WTC11 (cell line): ENCODE measurements at regions not wholly inside any gene's neighbourhood (a gene's known extent, or its start where the extent isn't known, plus 50 kb on each side); places are given as distances from the start of the nearest gene placed in this dataset.
"Not testable (repeated sequence)": the region's sequence is repeated elsewhere in the genome, so short reads cannot be mapped to it uniquely, and the experiment has no call there.

ENCODE experiments used
- ATAC-seq: fragments of 200-7000 bp; cut with Tn5 transposase; 2 replicates; pipeline ENCODE4 v1.10.0; 2021; ENCODE audit warnings: mild to moderate bottlenecking, moderate library complexity
- CTCF ChIA-PET: fragments of 300-600 bp; sonication (Branson Sonifier 250); formaldehyde crosslinking; loops from one replicate; lab custom pipeline; 2021; ENCODE audit warnings: antibody characterized with exemption; lab: Charles Lee
- POLR2A ChIA-PET: fragments of 350-600 bp; sonication (Branson Sonifier 250); formaldehyde crosslinking; loops from one replicate; lab custom pipeline; 2021; ENCODE audit warnings: antibody characterized with exemption; lab: Charles Lee
- DNase-seq: peaks from one replicate; pipeline ENCODE4 v3.0.0; 2021; ENCODE audit warnings: low spot score
- H3K27ac Mint-ChIP-seq: 2 replicates; pipeline ENCODE4 v1.8.0; 2021; ENCODE audit warnings: mixed read lengths
- H3K27me3 Mint-ChIP-seq: 2 replicates; pipeline ENCODE4 v1.8.0; 2021; ENCODE audit warnings: low read depth, mild to moderate bottlenecking, moderate library complexity, mixed read lengths
- H3K36me3 Mint-ChIP-seq: 2 replicates; pipeline ENCODE4 v1.8.0; 2021; ENCODE audit warnings: mixed read lengths
- H3K4me1 Mint-ChIP-seq: 2 replicates; pipeline ENCODE4 v1.8.0; 2022; ENCODE audit warnings: mixed read lengths
- H3K4me3 Mint-ChIP-seq: 2 replicates; pipeline ENCODE4 v1.8.0; 2021; ENCODE audit warnings: mild to moderate bottlenecking, moderate library complexity, mixed read lengths
- H3K9me3 Mint-ChIP-seq: 2 replicates; pipeline ENCODE4 v1.8.0; 2021; ENCODE audit warnings: mixed read lengths
- CREB1 ChIP-seq: sonication (generic); formaldehyde crosslinking; IDR thresholded peaks from 2 replicates; pipeline ENCODE4 v1.8.0; 2023; ENCODE audit warnings: mild to moderate bottlenecking, missing genetic modification reagents
- OVOL2 ChIP-seq: fragments of 250-450 bp; sonication (Bioruptor Pico); IDR thresholded peaks from 2 replicates; pipeline ENCODE4 v1.9.0; 2021; ENCODE audit warnings: mild to moderate bottlenecking, borderline replicate concordance
- RORB ChIP-seq: fragments of 250-450 bp; sonication (Bioruptor Pico); IDR thresholded peaks from 2 replicates; pipeline ENCODE4 v1.9.0; 2021; ENCODE audit warnings: mild to moderate bottlenecking
- SMAD3 ChIP-seq: sonication (generic); formaldehyde crosslinking; IDR thresholded peaks from 2 replicates; pipeline ENCODE4 v1.8.0; 2022; ENCODE audit warnings: missing genetic modification reagents, mild to moderate bottlenecking, borderline replicate concordance
- ZNF121 ChIP-seq: sonication (generic); formaldehyde crosslinking; IDR thresholded peaks from 2 replicates; pipeline ENCODE4 v1.8.0; 2023; ENCODE audit warnings: missing genetic modification reagents
- ZNF263 ChIP-seq: sonication (generic); formaldehyde crosslinking; IDR thresholded peaks from 2 replicates; pipeline ENCODE4 v1.8.1; 2022; ENCODE audit warnings: low read depth, mild to moderate bottlenecking, moderate library complexity, missing genetic modification reagents
- ZNF396 ChIP-seq: fragments of 250-450 bp; sonication (Bioruptor Pico); IDR thresholded peaks from 2 replicates; pipeline ENCODE4 v1.8.0; 2021; ENCODE audit warnings: mild to moderate bottlenecking, moderate library complexity, borderline replicate concordance
- TF ChIP-seq, protein P1 (sequence below): sonication (generic); formaldehyde crosslinking; IDR thresholded peaks from 2 replicates; pipeline ENCODE4 v1.8.0; 2022; ENCODE audit warnings: mild to moderate bottlenecking, missing genetic modification reagents
- TF ChIP-seq, protein P2 (sequence below): sonication (generic); formaldehyde crosslinking; IDR thresholded peaks from 2 replicates; pipeline ENCODE4 v1.8.1; 2023; ENCODE audit warnings: mild to moderate bottlenecking, missing genetic modification reagents
- TF ChIP-seq, protein P3 (sequence below): sonication (generic); formaldehyde crosslinking; IDR thresholded peaks from 2 replicates; pipeline ENCODE4 v1.8.1; 2022; ENCODE audit warnings: missing genetic modification reagents, borderline replicate concordance
- TF ChIP-seq, protein P4 (sequence below): sonication (generic); formaldehyde crosslinking; IDR thresholded peaks from 2 replicates; pipeline ENCODE4 v1.8.0; 2022; ENCODE audit warnings: missing genetic modification reagents

DNA sequence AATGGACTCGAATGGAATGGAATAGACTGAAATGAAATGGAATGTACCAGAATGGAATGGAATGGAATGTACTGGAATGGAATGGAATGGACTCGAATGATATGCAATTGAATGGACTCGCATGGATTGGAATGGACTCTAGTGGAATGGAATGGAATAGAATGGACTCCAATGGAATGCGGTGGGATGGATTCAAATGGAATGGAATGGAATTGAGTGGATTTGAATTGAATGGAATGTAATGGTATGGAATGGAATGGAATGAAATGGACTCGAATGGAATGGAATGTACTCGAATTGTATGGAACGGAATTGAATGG is 99.6 kb upstream of the FBXO28 start:
- DNase-seq (no peak), ATAC-seq (no peak)
- TF ChIP-seq ZNF396 (no peak), ZNF121 (CRISPR knock-in tag) (no peak), ZNF263 (CRISPR knock-in tag) (no peak), CREB1 (CRISPR knock-in tag) (no peak), RORB (CRISPR knock-in tag) (no peak), SMAD3 (CRISPR knock-in tag) (no peak), OVOL2 (CRISPR knock-in tag) (no peak)
- TF ChIP-seq, protein P1, sequence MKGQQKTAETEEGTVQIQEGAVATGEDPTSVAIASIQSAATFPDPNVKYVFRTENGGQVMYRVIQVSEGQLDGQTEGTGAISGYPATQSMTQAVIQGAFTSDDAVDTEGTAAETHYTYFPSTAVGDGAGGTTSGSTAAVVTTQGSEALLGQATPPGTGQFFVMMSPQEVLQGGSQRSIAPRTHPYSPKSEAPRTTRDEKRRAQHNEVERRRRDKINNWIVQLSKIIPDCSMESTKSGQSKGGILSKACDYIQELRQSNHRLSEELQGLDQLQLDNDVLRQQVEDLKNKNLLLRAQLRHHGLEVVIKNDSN (CRISPR knock-in tag): no peak
- TF ChIP-seq, protein P2, sequence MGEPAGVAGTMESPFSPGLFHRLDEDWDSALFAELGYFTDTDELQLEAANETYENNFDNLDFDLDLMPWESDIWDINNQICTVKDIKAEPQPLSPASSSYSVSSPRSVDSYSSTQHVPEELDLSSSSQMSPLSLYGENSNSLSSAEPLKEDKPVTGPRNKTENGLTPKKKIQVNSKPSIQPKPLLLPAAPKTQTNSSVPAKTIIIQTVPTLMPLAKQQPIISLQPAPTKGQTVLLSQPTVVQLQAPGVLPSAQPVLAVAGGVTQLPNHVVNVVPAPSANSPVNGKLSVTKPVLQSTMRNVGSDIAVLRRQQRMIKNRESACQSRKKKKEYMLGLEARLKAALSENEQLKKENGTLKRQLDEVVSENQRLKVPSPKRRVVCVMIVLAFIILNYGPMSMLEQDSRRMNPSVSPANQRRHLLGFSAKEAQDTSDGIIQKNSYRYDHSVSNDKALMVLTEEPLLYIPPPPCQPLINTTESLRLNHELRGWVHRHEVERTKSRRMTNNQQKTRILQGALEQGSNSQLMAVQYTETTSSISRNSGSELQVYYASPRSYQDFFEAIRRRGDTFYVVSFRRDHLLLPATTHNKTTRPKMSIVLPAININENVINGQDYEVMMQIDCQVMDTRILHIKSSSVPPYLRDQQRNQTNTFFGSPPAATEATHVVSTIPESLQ: no peak
- TF ChIP-seq, protein P3, sequence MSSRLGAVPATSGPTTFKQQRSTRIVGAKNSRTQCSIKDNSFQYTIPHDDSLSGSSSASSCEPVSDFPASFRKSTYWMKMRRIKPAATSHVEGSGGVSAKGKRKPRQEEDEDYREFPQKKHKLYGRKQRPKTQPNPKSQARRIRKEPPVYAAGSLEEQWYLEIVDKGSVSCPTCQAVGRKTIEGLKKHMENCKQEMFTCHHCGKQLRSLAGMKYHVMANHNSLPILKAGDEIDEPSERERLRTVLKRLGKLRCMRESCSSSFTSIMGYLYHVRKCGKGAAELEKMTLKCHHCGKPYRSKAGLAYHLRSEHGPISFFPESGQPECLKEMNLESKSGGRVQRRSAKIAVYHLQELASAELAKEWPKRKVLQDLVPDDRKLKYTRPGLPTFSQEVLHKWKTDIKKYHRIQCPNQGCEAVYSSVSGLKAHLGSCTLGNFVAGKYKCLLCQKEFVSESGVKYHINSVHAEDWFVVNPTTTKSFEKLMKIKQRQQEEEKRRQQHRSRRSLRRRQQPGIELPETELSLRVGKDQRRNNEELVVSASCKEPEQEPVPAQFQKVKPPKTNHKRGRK (CRISPR knock-in tag): no peak
- no peak overlapping the region for H3K27ac Mint-ChIP-seq
- peaks cover 7% of the 10 kb centered on the region for H3K9me3 Mint-ChIP-seq
- H3K4me1 Mint-ChIP-seq: no peaks in the 10 kb centered on the region
- H3K27me3 Mint-ChIP-seq: no peaks in the 10 kb centered on the region; the same call in 1 of the 2 replicates
- no peak overlapping the region for H3K4me3 Mint-ChIP-seq
- peaks cover 9% of the 10 kb centered on the region for H3K36me3 Mint-ChIP-seq
- POLR2A ChIA-PET: no interaction called here
- CTCF ChIA-PET: no interaction called here

DNA sequence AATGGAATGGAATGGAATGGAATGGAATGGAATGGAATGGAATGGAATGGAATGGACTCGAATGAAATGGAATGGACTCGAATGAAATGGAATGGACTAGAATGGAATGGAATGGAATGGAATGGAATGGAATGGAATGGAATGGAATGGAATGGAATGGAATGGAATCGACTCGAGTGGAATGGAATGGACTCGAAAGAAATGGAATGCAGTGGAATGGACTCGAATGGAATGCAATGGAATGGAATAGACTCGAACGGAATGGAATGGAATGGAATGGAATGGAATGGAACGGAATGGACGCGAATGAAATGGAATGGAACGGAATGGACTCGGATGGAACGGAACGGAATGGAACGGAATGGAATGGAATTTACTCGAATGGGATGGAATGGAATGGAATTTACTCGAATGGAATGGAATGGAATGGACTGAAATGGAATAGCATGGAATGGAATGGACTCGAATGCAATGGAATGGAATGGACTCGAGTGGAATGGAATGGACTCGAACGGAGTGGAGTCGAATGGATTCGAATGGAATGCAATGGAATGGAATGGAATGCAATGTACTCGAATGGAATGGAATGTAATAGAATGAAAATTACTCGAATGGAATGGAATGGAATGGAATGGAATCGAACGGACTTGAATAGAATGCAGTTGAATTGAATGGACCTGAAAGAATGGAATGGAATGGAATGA is 100.1 kb upstream of the FBXO28 start:
- TF ChIP-seq, protein P4, sequence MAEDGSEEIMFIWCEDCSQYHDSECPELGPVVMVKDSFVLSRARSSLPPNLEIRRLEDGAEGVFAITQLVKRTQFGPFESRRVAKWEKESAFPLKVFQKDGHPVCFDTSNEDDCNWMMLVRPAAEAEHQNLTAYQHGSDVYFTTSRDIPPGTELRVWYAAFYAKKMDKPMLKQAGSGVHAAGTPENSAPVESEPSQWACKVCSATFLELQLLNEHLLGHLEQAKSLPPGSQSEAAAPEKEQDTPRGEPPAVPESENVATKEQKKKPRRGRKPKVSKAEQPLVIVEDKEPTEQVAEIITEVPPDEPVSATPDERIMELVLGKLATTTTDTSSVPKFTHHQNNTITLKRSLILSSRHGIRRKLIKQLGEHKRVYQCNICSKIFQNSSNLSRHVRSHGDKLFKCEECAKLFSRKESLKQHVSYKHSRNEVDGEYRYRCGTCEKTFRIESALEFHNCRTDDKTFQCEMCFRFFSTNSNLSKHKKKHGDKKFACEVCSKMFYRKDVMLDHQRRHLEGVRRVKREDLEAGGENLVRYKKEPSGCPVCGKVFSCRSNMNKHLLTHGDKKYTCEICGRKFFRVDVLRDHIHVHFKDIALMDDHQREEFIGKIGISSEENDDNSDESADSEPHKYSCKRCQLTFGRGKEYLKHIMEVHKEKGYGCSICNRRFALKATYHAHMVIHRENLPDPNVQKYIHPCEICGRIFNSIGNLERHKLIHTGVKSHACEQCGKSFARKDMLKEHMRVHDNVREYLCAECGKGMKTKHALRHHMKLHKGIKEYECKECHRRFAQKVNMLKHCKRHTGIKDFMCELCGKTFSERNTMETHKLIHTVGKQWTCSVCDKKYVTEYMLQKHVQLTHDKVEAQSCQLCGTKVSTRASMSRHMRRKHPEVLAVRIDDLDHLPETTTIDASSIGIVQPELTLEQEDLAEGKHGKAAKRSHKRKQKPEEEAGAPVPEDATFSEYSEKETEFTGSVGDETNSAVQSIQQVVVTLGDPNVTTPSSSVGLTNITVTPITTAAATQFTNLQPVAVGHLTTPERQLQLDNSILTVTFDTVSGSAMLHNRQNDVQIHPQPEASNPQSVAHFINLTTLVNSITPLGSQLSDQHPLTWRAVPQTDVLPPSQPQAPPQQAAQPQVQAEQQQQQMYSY: peak; percentile 77
- ATAC-seq, H3K9me3 Mint-ChIP-seq, H3K4me1 Mint-ChIP-seq, CTCF ChIA-PET, H3K27me3 Mint-ChIP-seq, H3K27ac Mint-ChIP-seq, POLR2A ChIA-PET, DNase-seq, H3K4me3 Mint-ChIP-seq: not testable (repeated sequence)
- H3K36me3 Mint-ChIP-seq: peaks cover 11% of the 10 kb centered on the region

DNA sequence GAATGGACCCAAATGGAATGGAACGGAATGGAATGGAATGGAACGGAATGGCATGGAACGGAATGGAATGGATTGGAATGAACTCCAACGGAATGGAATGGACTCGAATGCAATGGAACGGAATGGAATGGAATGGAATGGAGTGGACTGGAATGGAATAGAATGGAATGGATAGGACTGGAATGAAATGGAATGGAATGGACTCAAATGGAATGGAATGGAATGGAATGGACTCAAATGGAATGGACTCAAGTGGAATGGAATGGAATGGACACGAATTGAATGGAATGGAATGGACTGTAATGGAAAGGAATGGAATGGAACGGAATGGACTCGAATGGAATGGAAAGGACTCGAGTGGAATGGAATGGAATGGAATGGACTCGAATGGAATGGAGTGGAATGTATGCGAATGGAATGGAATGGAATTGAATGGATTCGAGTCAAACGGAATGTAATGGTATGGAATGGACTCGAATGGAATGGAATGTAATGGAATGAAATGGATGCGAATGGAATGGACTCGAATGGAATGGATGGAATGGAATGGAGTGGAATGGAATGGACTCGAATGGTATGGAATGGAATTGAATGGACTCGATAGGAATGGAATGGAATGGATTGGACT is 101.0 kb upstream of the FBXO28 start:
- ATAC-seq, DNase-seq, POLR2A ChIA-PET, H3K4me3 Mint-ChIP-seq, CTCF ChIA-PET, H3K27ac Mint-ChIP-seq, H3K27me3 Mint-ChIP-seq, H3K4me1 Mint-ChIP-seq: not testable (repeated sequence)
- TF ChIP-seq, protein P4: peak; percentile 81
- Mint-ChIP-seq H3K9me3 (peaks cover 17% of the 10 kb centered on the region), H3K36me3 (peaks cover 15% of the 10 kb centered on the region)

DNA sequence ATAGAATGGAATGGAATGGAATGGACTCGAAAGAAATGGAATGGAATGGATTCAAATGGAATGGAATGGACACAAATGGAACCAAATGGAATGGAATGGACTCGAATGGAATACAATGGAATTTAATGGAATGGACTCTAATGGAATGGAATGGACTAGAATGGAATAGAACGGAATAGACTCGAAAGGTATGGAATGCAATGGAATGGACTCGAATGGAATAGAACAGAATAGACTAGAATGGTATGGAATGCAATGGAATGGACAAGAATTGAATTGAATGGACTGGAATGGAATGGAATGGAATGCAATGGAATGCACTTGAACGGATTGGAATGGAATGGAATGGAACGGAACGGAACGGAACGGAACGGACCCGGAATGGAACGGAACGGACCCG is 101.7 kb upstream of the FBXO28 start:
- DNase-seq, POLR2A ChIA-PET, CTCF ChIA-PET, ATAC-seq, H3K27me3 Mint-ChIP-seq, H3K4me3 Mint-ChIP-seq, H3K27ac Mint-ChIP-seq, H3K4me1 Mint-ChIP-seq: not testable (repeated sequence)
- Mint-ChIP-seq H3K9me3 (peaks cover 17% of the 10 kb centered on the region), H3K36me3 (peaks cover 19% of the 10 kb centered on the region)

DNA sequence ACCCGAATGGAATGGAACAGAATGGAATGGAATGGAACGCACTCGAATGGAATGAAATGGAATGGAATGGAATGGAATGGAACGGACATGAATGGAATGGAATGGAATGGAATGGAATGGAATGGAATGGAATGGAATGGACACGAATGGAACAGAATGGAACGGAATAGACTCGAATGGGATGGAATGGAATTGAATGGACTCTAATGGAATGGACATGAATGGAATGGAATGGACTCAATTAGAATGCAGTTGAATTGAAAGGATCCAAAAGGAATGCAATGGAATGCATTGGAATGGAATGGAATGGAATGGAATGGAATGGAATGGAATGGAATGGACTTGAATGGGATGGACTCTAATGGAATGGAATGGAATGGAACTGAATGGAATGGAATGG is 102.2 kb upstream of the FBXO28 start:
- CTCF ChIA-PET, H3K27ac Mint-ChIP-seq, H3K4me3 Mint-ChIP-seq, H3K4me1 Mint-ChIP-seq, POLR2A ChIA-PET, H3K27me3 Mint-ChIP-seq, DNase-seq, ATAC-seq: not testable (repeated sequence)
- H3K36me3 Mint-ChIP-seq: peaks cover 21% of the 10 kb centered on the region
- H3K9me3 Mint-ChIP-seq: peaks cover 18% of the 10 kb centered on the region
